ENCODE measurements at regions not wholly inside any gene's neighbourhood (a gene's known extent, or its start where the extent isn't known, plus 50 kb on each side); places are given as distances from the start of the nearest gene placed in this dataset.

- Histone ChIP-seq H3K4me1 (ENCODE audit: control insufficient read depth, extremely low read depth, insufficient read depth, low read length) (no peaks in the 10 kb centered on the region), H3K27me3 (ENCODE audit: control insufficient read depth in 2 of 2, insufficient read depth in 2 of 2, low read length in 2 of 2) (peaks cover 0 to 3% of the 10 kb centered on the region in 2 experiments), H3K4me2 (ENCODE audit: insufficient read depth, low read length) (no peak overlapping the region), H3K9me3 (replicated peaks; ENCODE audit: control insufficient read depth, insufficient read depth, low read length) (no peaks in the 10 kb centered on the region), H4K20me1 (replicated peaks; ENCODE audit: control insufficient read depth, extremely low read depth, insufficient read depth, low read length) (no peaks in the 10 kb centered on the region), H3K27ac (ENCODE audit: insufficient read depth, low read depth, low read length) (no peak overlapping the region), H3K4me3 (replicated peaks in 1 of 3; ENCODE audit: insufficient read depth in 1 of 3, low read depth in 1 of 3, low read length in 3 of 3) (no peak overlapping the region), H2AFZ (ENCODE audit: low read depth, low read length) (no peak overlapping the region), H3K79me2 (ENCODE audit: control insufficient read depth, insufficient read depth, low read length) (no peaks in the 10 kb centered on the region), H3K9ac (replicated peaks; ENCODE audit: extremely low read depth, insufficient read depth, low read length) (no peak overlapping the region), H3K36me3 (ENCODE audit: control insufficient read depth in 2 of 2, extremely low read depth in 1 of 2, insufficient read depth in 2 of 2, low read length in 2 of 2) (no peaks in the 10 kb centered on the region), H3K9me1 (replicated peaks; ENCODE audit: control insufficient read depth, extremely low read depth, insufficient read depth, low read length) (no peaks in the 10 kb centered on the region)
- DNase-seq (ENCODE audit: low read depth, low spot score) (no peak), FAIRE-seq (no peak)
- CTCF ChIA-PET: interaction anchor here (1.0 to 1.8 kb wide), 2 partner anchors 8 to 14 kb away, joined by 3 to 5 read pairs; no protein-coding TSS in a partner anchor
- POLR2A ChIA-PET: no interaction called here
- intact Hi-C loops (cut with micrococcal nuclease) (no loop called here), dilution Hi-C loops (cut with MboI; ENCODE audit: extremely low pct_ligation_motif_present, low sequenced_read_pairs) (no loop called here)
- TF ChIP-seq GATA2 (IDR thresholded peaks at IDR 0.05; ENCODE audit: insufficient read depth, insufficient read length, low read depth, low read length) (no peak), JUN (IDR thresholded peaks at IDR 0.05; ENCODE audit: borderline replicate concordance, insufficient read depth, insufficient read length, low read depth) (no peak), POLR2AphosphoS5 (IDR thresholded peaks at IDR 0.05; ENCODE audit: insufficient read depth, low read depth, low read length) (no peak)
- no TSS peak for BruUV-seq (replicated peaks)
Measured at GRCh38 chr21:26754853-26755252, 90.4 kb downstream of the ADAMTS1 start.

DNA sequence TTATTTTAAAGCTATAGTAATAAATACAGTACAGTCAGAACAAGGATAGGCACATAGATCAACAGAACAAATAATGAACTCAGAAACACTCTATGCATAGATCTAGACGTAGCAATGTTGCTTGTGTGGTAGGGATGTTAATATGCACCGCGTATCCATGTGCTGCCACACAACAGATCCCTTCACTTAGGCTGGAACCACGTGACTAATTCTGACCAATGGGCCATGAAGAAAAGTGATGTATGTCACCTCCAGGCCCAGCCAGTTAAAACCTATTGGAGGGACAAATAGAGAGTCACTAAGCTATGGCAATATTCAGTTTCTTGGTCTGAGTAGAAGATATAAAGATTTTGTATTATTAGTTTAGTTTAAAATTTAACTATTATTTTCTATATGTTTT lies 91.4 kb downstream of the ADAMTS1 start:
- DNase-seq (ENCODE audit: low read depth, low spot score): no peak

More for the DNA sequence above, 91.4 kb downstream of the ADAMTS1 start:
- no peaks in the 10 kb centered on the region for H3K36me3 ChIP-seq (ENCODE audit: control insufficient read depth in 2 of 2, extremely low read depth in 1 of 2, insufficient read depth in 2 of 2, low read length in 2 of 2)
- TF ChIP-seq GATA2 (IDR thresholded peaks at IDR 0.05; ENCODE audit: insufficient read depth, insufficient read length, low read depth, low read length) (no peak), MYC (IDR thresholded peaks at IDR 0.05; ENCODE audit: low read depth, low read length) (no peak), POLR2A (IDR thresholded peaks at IDR 0.05; ENCODE audit: low read depth, low read length) (no peak), FOS (IDR thresholded peaks at IDR 0.05; ENCODE audit: borderline replicate concordance, insufficient read depth, low read length) (no peak), POLR2AphosphoS5 (IDR thresholded peaks at IDR 0.05; ENCODE audit: insufficient read depth, low read depth, low read length) (no peak), EZH2 (IDR thresholded peaks at IDR 0.05; ENCODE audit: borderline replicate concordance, low read depth, low read length, severe bottlenecking) (no peak), JUN (IDR thresholded peaks at IDR 0.05; ENCODE audit: borderline replicate concordance, insufficient read depth, insufficient read length, low read depth) (no peak)
- TF ChIP-seq, protein P1, sequence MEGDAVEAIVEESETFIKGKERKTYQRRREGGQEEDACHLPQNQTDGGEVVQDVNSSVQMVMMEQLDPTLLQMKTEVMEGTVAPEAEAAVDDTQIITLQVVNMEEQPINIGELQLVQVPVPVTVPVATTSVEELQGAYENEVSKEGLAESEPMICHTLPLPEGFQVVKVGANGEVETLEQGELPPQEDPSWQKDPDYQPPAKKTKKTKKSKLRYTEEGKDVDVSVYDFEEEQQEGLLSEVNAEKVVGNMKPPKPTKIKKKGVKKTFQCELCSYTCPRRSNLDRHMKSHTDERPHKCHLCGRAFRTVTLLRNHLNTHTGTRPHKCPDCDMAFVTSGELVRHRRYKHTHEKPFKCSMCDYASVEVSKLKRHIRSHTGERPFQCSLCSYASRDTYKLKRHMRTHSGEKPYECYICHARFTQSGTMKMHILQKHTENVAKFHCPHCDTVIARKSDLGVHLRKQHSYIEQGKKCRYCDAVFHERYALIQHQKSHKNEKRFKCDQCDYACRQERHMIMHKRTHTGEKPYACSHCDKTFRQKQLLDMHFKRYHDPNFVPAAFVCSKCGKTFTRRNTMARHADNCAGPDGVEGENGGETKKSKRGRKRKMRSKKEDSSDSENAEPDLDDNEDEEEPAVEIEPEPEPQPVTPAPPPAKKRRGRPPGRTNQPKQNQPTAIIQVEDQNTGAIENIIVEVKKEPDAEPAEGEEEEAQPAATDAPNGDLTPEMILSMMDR (IDR thresholded peaks at IDR 0.05; ENCODE audit: extremely low read depth in 1 of 2, insufficient read depth in 1 of 2, low read depth in 1 of 2, low read length in 2 of 2): no peak
- TF ChIP-seq, protein P2, sequence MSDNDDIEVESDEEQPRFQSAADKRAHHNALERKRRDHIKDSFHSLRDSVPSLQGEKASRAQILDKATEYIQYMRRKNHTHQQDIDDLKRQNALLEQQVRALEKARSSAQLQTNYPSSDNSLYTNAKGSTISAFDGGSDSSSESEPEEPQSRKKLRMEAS (IDR thresholded peaks at IDR 0.05; ENCODE audit: insufficient read depth, insufficient read length): no peak
- H4K20me1 ChIP-seq (replicated peaks; ENCODE audit: control insufficient read depth, extremely low read depth, insufficient read depth, low read length): no peaks in the 10 kb centered on the region
- ChIA-PET POLR2A (no interaction called here), CTCF (no interaction called here)
- no peak overlapping the region for H2AFZ ChIP-seq (ENCODE audit: low read depth, low read length)
- H3K4me1 ChIP-seq (ENCODE audit: control insufficient read depth, extremely low read depth, insufficient read depth, low read length): no peaks in the 10 kb centered on the region
- H3K27me3 ChIP-seq (ENCODE audit: control insufficient read depth in 2 of 2, insufficient read depth in 2 of 2, low read length in 2 of 2): peaks cover 0 to 3% of the 10 kb centered on the region in 2 experiments
- dilution Hi-C loops (cut with MboI; ENCODE audit: extremely low pct_ligation_motif_present, low sequenced_read_pairs) (no loop called here), intact Hi-C loops (cut with micrococcal nuclease) (no loop called here)
- no TSS peak for BruUV-seq (replicated peaks)
- H3K4me2 ChIP-seq (ENCODE audit: insufficient read depth, low read length): no peak overlapping the region
- H3K9me1 ChIP-seq (replicated peaks; ENCODE audit: control insufficient read depth, extremely low read depth, insufficient read depth, low read length): no peaks in the 10 kb centered on the region
- no peak for FAIRE-seq
- no peak overlapping the region for H3K9ac ChIP-seq (replicated peaks; ENCODE audit: extremely low read depth, insufficient read depth, low read length)
- H3K9me3 ChIP-seq (replicated peaks; ENCODE audit: control insufficient read depth, insufficient read depth, low read length): no peaks in the 10 kb centered on the region
- H3K79me2 ChIP-seq (ENCODE audit: control insufficient read depth, insufficient read depth, low read length): no peaks in the 10 kb centered on the region
- H3K4me3 ChIP-seq (replicated peaks in 1 of 3; ENCODE audit: insufficient read depth in 1 of 3, low read depth in 1 of 3, low read length in 3 of 3): no peak overlapping the region
- no peak overlapping the region for H3K27ac ChIP-seq (ENCODE audit: insufficient read depth, low read depth, low read length)
